H1 (cell line): ENCODE measurements at regions not wholly inside any gene's neighbourhood (a gene's known extent, or its start where the extent isn't known, plus 50 kb on each side); places are given as distances from the start of the nearest gene placed in this dataset.

Experiments used
- YY1 ChIP-seq: IDR thresholded peaks from 2 replicates; pipeline ENCODE4 v1.6.1; 2011; ENCODE audit warnings: low read depth, mild to moderate bottlenecking, low read length
- ZNF274 ChIP-seq: IDR thresholded peaks from 2 replicates; pipeline ENCODE4 v1.7.0; 2012; ENCODE audit warnings: low read length, borderline replicate concordance; ENCODE audit errors: extremely low read depth
- TF ChIP-seq, protein P1 (sequence below), 3 experiments: IDR thresholded peaks; 1 replicate in 2 of 3; 2 replicates in 1 of 3; pipeline versions ENCODE4 v1.5.1 to v1.6.1; 2011; ENCODE audit warnings: low read length in 3 of 3, mild to moderate bottlenecking in 3 of 3, inconsistent platforms in 2 of 3, low read depth in 1 of 3, moderate library complexity in 1 of 3; ENCODE audit not compliant: insufficient read depth in 1 of 3; ENCODE audit errors: control extremely low read depth in 1 of 3

DNA sequence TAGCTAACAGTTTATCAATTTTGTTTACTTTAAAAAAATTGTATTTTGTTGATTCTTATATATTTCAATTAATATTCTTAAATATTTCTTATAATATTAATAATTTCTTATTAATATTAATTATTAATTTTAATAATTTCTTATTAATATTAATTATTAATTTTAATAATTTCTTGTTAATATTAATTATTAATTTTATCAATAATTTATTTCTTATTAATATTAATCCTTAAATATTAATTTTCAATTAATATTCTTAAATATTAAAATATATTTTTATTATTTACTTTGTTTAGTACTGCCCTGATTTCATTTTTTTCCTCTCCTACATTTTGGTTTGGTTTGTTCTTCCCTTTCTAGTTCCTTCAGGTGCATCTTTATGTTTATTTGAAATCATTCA lies 1208.1 kb downstream of the LRFN5 start:
- TF ChIP-seq, protein P1, sequence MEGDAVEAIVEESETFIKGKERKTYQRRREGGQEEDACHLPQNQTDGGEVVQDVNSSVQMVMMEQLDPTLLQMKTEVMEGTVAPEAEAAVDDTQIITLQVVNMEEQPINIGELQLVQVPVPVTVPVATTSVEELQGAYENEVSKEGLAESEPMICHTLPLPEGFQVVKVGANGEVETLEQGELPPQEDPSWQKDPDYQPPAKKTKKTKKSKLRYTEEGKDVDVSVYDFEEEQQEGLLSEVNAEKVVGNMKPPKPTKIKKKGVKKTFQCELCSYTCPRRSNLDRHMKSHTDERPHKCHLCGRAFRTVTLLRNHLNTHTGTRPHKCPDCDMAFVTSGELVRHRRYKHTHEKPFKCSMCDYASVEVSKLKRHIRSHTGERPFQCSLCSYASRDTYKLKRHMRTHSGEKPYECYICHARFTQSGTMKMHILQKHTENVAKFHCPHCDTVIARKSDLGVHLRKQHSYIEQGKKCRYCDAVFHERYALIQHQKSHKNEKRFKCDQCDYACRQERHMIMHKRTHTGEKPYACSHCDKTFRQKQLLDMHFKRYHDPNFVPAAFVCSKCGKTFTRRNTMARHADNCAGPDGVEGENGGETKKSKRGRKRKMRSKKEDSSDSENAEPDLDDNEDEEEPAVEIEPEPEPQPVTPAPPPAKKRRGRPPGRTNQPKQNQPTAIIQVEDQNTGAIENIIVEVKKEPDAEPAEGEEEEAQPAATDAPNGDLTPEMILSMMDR (IDR thresholded peaks at IDR 0.05; ENCODE audit: control extremely low read depth in 1 of 3, insufficient read depth in 1 of 3, low read depth in 1 of 3, low read length in 3 of 3): no peak
- TF ChIP-seq YY1: no peak
- no peak for TF ChIP-seq ZNF274
